ENCODE measurements at regions not wholly inside any gene's neighbourhood (a gene's known extent, or its start where the extent isn't known, plus 50 kb on each side); places are given as distances from the start of the nearest gene placed in this dataset.

GRCh38 chr5:56601641-56602071 is 213.7 kb upstream of the MAP3K1 start:
- no peak for TF ChIP-seq CTCF (IDR thresholded peaks at IDR 0.05; ENCODE audit: borderline replicate concordance, control extremely low read depth, extremely low read depth, insufficient read depth, missing control alignments)
- in situ Hi-C loops (cut with MboI; ENCODE audit: low sequenced_read_pairs, unreplicated experiment): no loop called here
- DNase-seq (ENCODE audit: low spot score): no peak

- no peak for DNase-seq (ENCODE audit: low spot score)
- no peak for TF ChIP-seq CTCF (IDR thresholded peaks at IDR 0.05; ENCODE audit: borderline replicate concordance, control extremely low read depth, extremely low read depth, insufficient read depth, missing control alignments)
- in situ Hi-C loops (cut with MboI; ENCODE audit: low sequenced_read_pairs, unreplicated experiment): no loop called here
These were observed 216.4 kb upstream of the MAP3K1 start for GRCh38 chr5:56598941-56599340.

GRCh38 chr5:56596155-56596554 is 219.2 kb upstream of the MAP3K1 start:
- in situ Hi-C loops (cut with MboI; ENCODE audit: low sequenced_read_pairs, unreplicated experiment): no loop called here
- TF ChIP-seq CTCF (IDR thresholded peaks at IDR 0.05; ENCODE audit: borderline replicate concordance, control extremely low read depth, extremely low read depth, insufficient read depth, missing control alignments): no peak
- DNase-seq (ENCODE audit: low spot score): no peak

GRCh38 chr5:56595566-56595965 is 219.8 kb upstream of the MAP3K1 start:
- in situ Hi-C loops (cut with MboI; ENCODE audit: low sequenced_read_pairs, unreplicated experiment): no loop called here
- no peak for DNase-seq (ENCODE audit: low spot score)
- no peak for TF ChIP-seq CTCF (IDR thresholded peaks at IDR 0.05; ENCODE audit: borderline replicate concordance, control extremely low read depth, extremely low read depth, insufficient read depth, missing control alignments)

GRCh38 chr5:56594792-56595191 is 220.6 kb upstream of the MAP3K1 start:
- DNase-seq (ENCODE audit: low spot score): no peak
- in situ Hi-C loops (cut with MboI; ENCODE audit: low sequenced_read_pairs, unreplicated experiment): no loop called here

GRCh38 chr5:56591081-56591480 is 224.3 kb upstream of the MAP3K1 start:
- TF ChIP-seq CTCF (IDR thresholded peaks at IDR 0.05; ENCODE audit: borderline replicate concordance, control extremely low read depth, extremely low read depth, insufficient read depth, missing control alignments): no peak
- DNase-seq (ENCODE audit: low spot score): no peak

More at GRCh38 chr5:56594792-56595191, 220.6 kb upstream of the MAP3K1 start:
- no peak for TF ChIP-seq CTCF (IDR thresholded peaks at IDR 0.05; ENCODE audit: borderline replicate concordance, control extremely low read depth, extremely low read depth, insufficient read depth, missing control alignments)

GRCh38 chr5:56589481-56589860 is 225.9 kb upstream of the MAP3K1 start:
- in situ Hi-C loops (cut with MboI; ENCODE audit: low sequenced_read_pairs, unreplicated experiment): no loop called here
- no peak for DNase-seq (ENCODE audit: low spot score)
- TF ChIP-seq CTCF (IDR thresholded peaks at IDR 0.05; ENCODE audit: borderline replicate concordance, control extremely low read depth, extremely low read depth, insufficient read depth, missing control alignments): no peak

More at GRCh38 chr5:56591081-56591480, 224.3 kb upstream of the MAP3K1 start:
- in situ Hi-C loops (cut with MboI; ENCODE audit: low sequenced_read_pairs, unreplicated experiment): no loop called here

All from GM13976 (cell line).